ENCODE measurements at regions not wholly inside any gene's neighbourhood (a gene's known extent, or its start where the extent isn't known, plus 50 kb on each side); places are given as distances from the start of the nearest gene placed in this dataset.
A peak's percentile ranks its signal among the peaks of the same experiment; 100 is the strongest.
"Not testable (repeated sequence)": the region's sequence is repeated elsewhere in the genome, so short reads cannot be mapped to it uniquely, and the experiment has no call there.

DNA sequence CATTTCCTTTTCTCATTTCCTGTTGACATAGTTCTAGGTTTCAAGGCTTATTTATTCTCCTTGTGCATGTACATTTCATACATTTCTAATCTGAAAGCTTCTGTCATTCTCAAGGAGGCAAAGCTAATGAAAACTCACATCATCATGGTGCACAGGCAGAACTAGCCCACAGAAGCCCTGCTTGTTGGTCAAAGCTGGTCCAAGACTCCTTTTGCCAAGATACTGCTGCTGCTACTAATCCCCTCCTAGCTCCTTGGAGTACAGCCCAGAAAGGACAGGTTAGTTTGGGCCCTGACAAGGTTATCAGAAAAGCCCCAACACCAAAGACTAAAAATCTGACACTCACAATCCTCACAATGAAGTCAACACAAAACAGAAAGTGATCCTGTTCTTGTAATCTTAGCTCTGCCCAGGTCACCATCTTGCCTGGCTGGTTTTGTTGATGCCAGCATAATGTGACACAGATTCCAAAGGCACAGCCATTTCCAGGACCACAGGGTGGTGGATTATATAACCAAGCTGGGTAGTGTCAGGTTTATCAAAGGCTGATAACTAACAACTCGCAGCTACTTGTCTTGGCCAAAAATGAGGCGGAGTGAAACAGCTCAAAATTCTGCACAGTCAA is 417.4 kb downstream of the NDFIP2 start:
- no peak for TF ChIP-seq EZH2 (IDR thresholded peaks at IDR 0.05; ENCODE audit: borderline replicate concordance, low read depth, low read length, poor library complexity, severe bottlenecking)
- TF ChIP-seq, protein P1, sequence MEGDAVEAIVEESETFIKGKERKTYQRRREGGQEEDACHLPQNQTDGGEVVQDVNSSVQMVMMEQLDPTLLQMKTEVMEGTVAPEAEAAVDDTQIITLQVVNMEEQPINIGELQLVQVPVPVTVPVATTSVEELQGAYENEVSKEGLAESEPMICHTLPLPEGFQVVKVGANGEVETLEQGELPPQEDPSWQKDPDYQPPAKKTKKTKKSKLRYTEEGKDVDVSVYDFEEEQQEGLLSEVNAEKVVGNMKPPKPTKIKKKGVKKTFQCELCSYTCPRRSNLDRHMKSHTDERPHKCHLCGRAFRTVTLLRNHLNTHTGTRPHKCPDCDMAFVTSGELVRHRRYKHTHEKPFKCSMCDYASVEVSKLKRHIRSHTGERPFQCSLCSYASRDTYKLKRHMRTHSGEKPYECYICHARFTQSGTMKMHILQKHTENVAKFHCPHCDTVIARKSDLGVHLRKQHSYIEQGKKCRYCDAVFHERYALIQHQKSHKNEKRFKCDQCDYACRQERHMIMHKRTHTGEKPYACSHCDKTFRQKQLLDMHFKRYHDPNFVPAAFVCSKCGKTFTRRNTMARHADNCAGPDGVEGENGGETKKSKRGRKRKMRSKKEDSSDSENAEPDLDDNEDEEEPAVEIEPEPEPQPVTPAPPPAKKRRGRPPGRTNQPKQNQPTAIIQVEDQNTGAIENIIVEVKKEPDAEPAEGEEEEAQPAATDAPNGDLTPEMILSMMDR (conservative IDR thresholded peaks at IDR 0.05; ENCODE audit: low read depth, low read length), result no peak
- ChIA-PET CTCF (no interaction called here), POLR2A (ENCODE audit: low non-redundant PET) (no interaction called here)
- H3K4me1 ChIP-seq (ENCODE audit: insufficient read depth, low read length, poor library complexity, severe bottlenecking), result peaks cover 33% of the 10 kb centered on the region
- H3K27ac ChIP-seq (ENCODE audit: low read depth, low read length, poor library complexity, severe bottlenecking), result peak overlapping the region; percentile 3
- no peaks in the 10 kb centered on the region for H3K9me3 ChIP-seq (ENCODE audit: low read depth, low read length, poor library complexity, severe bottlenecking)
- peak; percentile 53 for DNase-seq (ENCODE audit: low spot score)
- intact Hi-C loops (cut with micrococcal nuclease; ENCODE audit: unreplicated experiment), result loop anchor here (5.0 kb wide), 1 partner anchor 184 kb away; no protein-coding TSS in a partner anchor
- no peaks in the 10 kb centered on the region for H3K27me3 ChIP-seq (replicated peaks; ENCODE audit: insufficient read depth, low read depth, low read length, poor library complexity)
- H3K36me3 ChIP-seq (ENCODE audit: insufficient read depth, low read length, poor library complexity, severe bottlenecking), result no peaks in the 10 kb centered on the region
- BruUV-seq (replicated peaks), result no TSS peak
- H3K4me3 ChIP-seq (ENCODE audit: low read depth, low read length, poor library complexity, severe bottlenecking), result no peak overlapping the region

DNA sequence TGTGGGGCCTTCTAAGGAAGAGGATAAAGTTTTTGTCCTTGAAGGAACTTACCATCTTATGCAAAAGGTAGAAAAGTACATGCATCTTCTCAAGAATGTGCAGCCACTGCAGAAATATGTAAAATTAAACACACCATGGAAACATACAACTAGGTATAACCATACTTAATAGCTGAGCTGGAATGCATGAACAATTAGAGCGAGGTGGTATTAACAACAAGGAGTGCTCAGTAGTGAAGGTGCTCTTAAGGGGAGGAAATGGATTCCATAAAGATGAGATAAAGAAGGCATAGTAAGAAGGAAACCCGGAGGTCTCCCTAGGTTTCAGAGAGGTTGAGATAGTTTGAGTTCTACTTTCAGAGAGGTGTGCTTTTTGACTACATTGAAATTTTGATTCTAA is 415.9 kb downstream of the NDFIP2 start:
- H3K4me3 ChIP-seq (ENCODE audit: low read depth, low read length, poor library complexity, severe bottlenecking), result no peak overlapping the region
- H3K4me1 ChIP-seq (ENCODE audit: insufficient read depth, low read length, poor library complexity, severe bottlenecking), result peaks cover 33% of the 10 kb centered on the region
- H3K9me3 ChIP-seq (ENCODE audit: low read depth, low read length, poor library complexity, severe bottlenecking), result no peaks in the 10 kb centered on the region
- TF ChIP-seq EZH2 (IDR thresholded peaks at IDR 0.05; ENCODE audit: borderline replicate concordance, low read depth, low read length, poor library complexity, severe bottlenecking), result no peak
- TF ChIP-seq, protein P1 (conservative IDR thresholded peaks at IDR 0.05; ENCODE audit: low read depth, low read length), result no peak
- intact Hi-C loops (cut with micrococcal nuclease; ENCODE audit: unreplicated experiment), result loop anchor here (5.0 kb wide), 1 partner anchor 185 kb away; no protein-coding TSS in a partner anchor
- CTCF ChIA-PET, result no interaction called here
- H3K27me3 ChIP-seq (replicated peaks; ENCODE audit: insufficient read depth, low read depth, low read length, poor library complexity), result no peaks in the 10 kb centered on the region
- H3K27ac ChIP-seq (ENCODE audit: low read depth, low read length, poor library complexity, severe bottlenecking), result no peak overlapping the region
- no TSS peak for BruUV-seq (replicated peaks)
- DNase-seq (ENCODE audit: low spot score), result no peak
- POLR2A ChIA-PET (ENCODE audit: low non-redundant PET), result no interaction called here
- no peaks in the 10 kb centered on the region for H3K36me3 ChIP-seq (ENCODE audit: insufficient read depth, low read length, poor library complexity, severe bottlenecking)

DNA sequence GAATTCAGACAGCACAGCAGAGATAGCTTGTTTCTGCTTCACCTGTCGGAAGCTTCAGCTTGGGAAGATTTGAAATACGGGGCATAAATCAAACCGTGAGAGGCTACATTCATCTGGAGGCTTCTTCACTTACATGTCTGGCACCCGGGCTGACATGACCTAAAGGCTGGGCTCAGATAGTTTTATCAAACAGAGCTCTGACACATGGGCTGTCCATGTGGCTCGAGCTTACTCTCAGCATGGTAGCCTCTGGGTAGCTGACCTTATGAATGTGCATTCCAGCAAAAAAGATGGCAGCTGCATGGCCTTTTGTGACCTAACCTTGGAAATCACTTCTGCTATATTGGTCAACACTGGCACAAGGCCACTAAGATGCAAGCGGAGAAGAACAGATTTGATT is 414.5 kb downstream of the NDFIP2 start:
- H3K27ac ChIP-seq (ENCODE audit: low read depth, low read length, poor library complexity, severe bottlenecking), result no peak overlapping the region
- intact Hi-C loops (cut with micrococcal nuclease; ENCODE audit: unreplicated experiment), result loop anchor here (5.0 kb wide), 1 partner anchor 187 kb away; no protein-coding TSS in a partner anchor
- CTCF ChIA-PET, result no interaction called here
- no peak overlapping the region for H3K4me3 ChIP-seq (ENCODE audit: low read depth, low read length, poor library complexity, severe bottlenecking)
- TF ChIP-seq EZH2 (IDR thresholded peaks at IDR 0.05; ENCODE audit: borderline replicate concordance, low read depth, low read length, poor library complexity, severe bottlenecking), result no peak
- TF ChIP-seq, protein P1 (conservative IDR thresholded peaks at IDR 0.05; ENCODE audit: low read depth, low read length), result no peak
- peaks cover 20% of the 10 kb centered on the region for H3K4me1 ChIP-seq (ENCODE audit: insufficient read depth, low read length, poor library complexity, severe bottlenecking)
- POLR2A ChIA-PET (ENCODE audit: low non-redundant PET), result no interaction called here
- no peaks in the 10 kb centered on the region for H3K27me3 ChIP-seq (replicated peaks; ENCODE audit: insufficient read depth, low read depth, low read length, poor library complexity)
- no peaks in the 10 kb centered on the region for H3K36me3 ChIP-seq (ENCODE audit: insufficient read depth, low read length, poor library complexity, severe bottlenecking)
- no peak for DNase-seq (ENCODE audit: low spot score)
- no peaks in the 10 kb centered on the region for H3K9me3 ChIP-seq (ENCODE audit: low read depth, low read length, poor library complexity, severe bottlenecking)
- BruUV-seq (replicated peaks), result no TSS peak

DNA sequence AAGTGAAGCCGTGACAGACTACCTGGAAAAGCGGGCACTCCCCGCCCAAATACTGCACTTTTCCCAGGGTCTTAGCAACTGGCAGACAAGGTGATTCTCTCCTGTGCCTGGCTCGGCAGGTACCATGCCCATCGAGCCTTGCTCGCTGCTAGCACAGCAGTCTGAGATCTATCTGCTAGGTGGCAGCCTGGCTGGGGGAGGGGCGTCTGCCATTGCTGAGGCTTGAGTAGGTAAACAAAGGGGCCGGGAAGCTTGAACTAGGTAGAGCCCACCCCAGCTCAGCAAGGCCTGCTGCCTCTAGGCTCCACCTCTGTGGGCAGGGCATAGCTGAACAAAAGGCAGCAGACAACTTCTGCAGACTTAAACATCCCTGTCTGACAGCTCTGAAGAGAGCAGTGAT is 406.3 kb downstream of the NDFIP2 start:
- CTCF ChIA-PET; POLR2A ChIA-PET (ENCODE audit: low non-redundant PET); BruUV-seq (replicated peaks): not testable (repeated sequence)

More for the DNA sequence above, 406.3 kb downstream of the NDFIP2 start:
- H3K4me3 ChIP-seq (ENCODE audit: low read depth, low read length, poor library complexity, severe bottlenecking); H3K36me3 ChIP-seq (ENCODE audit: insufficient read depth, low read length, poor library complexity, severe bottlenecking); H3K9me3 ChIP-seq (ENCODE audit: low read depth, low read length, poor library complexity, severe bottlenecking); H3K27ac ChIP-seq (ENCODE audit: low read depth, low read length, poor library complexity, severe bottlenecking); DNase-seq (ENCODE audit: low spot score); H3K27me3 ChIP-seq (replicated peaks; ENCODE audit: insufficient read depth, low read depth, low read length, poor library complexity); H3K4me1 ChIP-seq (ENCODE audit: insufficient read depth, low read length, poor library complexity, severe bottlenecking); intact Hi-C loops (cut with micrococcal nuclease; ENCODE audit: unreplicated experiment): not testable (repeated sequence)
